ENCODE measurements at regions not wholly inside any gene's neighbourhood (a gene's known extent, or its start where the extent isn't known, plus 50 kb on each side); places are given as distances from the start of the nearest gene placed in this dataset.
"Not testable (repeated sequence)": the region's sequence is repeated elsewhere in the genome, so short reads cannot be mapped to it uniquely, and the experiment has no call there.

DNA sequence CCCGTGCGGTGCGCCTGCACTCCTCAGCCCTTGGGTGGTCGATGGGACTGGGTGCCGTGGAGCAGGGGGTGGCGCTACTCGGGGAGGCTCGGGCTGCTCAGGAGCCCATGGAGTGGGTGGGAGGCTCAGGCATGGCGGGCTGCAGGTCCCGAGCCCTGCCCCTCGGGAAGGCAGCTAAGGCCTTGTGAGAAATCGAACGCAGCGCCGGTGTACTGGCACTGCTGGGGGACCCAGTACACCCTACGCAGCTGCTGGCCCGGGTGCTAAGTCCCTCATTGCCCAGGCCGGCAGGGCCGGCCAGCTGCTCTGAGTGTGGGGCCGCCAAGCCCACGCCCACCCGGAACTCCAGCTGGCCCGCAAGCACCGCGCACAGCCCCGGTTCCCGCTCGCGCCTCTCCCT, 396.9 kb upstream of the RIOK2 start:
- TF ChIP-seq, protein P1, sequence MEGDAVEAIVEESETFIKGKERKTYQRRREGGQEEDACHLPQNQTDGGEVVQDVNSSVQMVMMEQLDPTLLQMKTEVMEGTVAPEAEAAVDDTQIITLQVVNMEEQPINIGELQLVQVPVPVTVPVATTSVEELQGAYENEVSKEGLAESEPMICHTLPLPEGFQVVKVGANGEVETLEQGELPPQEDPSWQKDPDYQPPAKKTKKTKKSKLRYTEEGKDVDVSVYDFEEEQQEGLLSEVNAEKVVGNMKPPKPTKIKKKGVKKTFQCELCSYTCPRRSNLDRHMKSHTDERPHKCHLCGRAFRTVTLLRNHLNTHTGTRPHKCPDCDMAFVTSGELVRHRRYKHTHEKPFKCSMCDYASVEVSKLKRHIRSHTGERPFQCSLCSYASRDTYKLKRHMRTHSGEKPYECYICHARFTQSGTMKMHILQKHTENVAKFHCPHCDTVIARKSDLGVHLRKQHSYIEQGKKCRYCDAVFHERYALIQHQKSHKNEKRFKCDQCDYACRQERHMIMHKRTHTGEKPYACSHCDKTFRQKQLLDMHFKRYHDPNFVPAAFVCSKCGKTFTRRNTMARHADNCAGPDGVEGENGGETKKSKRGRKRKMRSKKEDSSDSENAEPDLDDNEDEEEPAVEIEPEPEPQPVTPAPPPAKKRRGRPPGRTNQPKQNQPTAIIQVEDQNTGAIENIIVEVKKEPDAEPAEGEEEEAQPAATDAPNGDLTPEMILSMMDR (IDR thresholded peaks at IDR 0.05): not testable (repeated sequence)
- TF ChIP-seq POLR2AphosphoS5 (IDR thresholded peaks at IDR 0.05; ENCODE audit: low read depth, low read length); TCF7L2 (IDR thresholded peaks at IDR 0.05; ENCODE audit: low read depth, low read length); SIN3A (IDR thresholded peaks at IDR 0.05; ENCODE audit: borderline replicate concordance, insufficient read depth, low read depth, low read length): not testable (repeated sequence)
- TF ChIP-seq, protein P2, sequence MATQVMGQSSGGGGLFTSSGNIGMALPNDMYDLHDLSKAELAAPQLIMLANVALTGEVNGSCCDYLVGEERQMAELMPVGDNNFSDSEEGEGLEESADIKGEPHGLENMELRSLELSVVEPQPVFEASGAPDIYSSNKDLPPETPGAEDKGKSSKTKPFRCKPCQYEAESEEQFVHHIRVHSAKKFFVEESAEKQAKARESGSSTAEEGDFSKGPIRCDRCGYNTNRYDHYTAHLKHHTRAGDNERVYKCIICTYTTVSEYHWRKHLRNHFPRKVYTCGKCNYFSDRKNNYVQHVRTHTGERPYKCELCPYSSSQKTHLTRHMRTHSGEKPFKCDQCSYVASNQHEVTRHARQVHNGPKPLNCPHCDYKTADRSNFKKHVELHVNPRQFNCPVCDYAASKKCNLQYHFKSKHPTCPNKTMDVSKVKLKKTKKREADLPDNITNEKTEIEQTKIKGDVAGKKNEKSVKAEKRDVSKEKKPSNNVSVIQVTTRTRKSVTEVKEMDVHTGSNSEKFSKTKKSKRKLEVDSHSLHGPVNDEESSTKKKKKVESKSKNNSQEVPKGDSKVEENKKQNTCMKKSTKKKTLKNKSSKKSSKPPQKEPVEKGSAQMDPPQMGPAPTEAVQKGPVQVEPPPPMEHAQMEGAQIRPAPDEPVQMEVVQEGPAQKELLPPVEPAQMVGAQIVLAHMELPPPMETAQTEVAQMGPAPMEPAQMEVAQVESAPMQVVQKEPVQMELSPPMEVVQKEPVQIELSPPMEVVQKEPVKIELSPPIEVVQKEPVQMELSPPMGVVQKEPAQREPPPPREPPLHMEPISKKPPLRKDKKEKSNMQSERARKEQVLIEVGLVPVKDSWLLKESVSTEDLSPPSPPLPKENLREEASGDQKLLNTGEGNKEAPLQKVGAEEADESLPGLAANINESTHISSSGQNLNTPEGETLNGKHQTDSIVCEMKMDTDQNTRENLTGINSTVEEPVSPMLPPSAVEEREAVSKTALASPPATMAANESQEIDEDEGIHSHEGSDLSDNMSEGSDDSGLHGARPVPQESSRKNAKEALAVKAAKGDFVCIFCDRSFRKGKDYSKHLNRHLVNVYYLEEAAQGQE (IDR thresholded peaks at IDR 0.05; ENCODE audit: insufficient read depth in 1 of 2, low read depth in 2 of 2, low read length in 1 of 2): not testable (repeated sequence)
